ENCODE measurements at regions not wholly inside any gene's neighbourhood (a gene's known extent, or its start where the extent isn't known, plus 50 kb on each side); places are given as distances from the start of the nearest gene placed in this dataset.

DNA sequence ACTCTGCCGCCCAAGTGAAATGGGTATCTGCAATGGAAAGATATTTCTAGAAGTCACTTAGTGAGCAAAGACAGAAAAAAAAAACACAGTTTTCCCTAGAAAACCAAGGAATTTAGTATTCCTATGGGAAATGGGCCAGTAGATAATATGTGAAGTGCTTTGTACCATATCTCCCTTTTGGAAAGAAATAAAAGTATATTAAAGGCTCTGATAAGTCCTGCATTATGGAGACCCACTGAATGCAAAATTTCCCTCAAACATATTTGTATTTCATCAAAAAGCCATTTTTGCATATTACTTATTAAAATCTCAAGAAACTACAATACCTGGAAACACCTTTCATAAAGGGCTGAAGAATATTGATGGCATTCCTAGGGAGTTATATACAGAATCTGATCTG is 51.6 kb upstream of the DYNLRB2 start:
- no peak for DNase-seq

GRCh38 chr16:80488167-80488566 is 52.6 kb upstream of the DYNLRB2 start:
- no peak for DNase-seq

GRCh38 chr16:80480664-80481063 is 60.1 kb upstream of the DYNLRB2 start:
- DNase-seq = no peak

DNA sequence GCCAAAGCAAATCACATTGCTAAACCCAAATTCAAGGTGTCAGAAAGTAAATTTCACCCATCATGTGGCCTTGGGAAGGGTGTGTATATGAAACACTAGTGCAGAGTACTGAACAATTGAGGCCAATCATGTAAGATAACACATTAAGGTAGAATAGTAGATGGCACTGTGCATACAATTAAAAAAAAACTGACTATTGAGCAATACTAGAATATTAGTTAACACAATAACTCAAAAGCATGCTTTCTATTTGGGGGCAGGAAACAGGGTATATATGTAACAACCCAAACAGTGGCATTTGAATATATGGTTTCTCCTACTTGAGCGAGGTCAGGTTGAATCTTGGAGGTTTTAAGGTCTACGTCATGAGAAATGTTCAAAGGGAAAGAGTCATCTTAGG is 63.0 kb upstream of the DYNLRB2 start:
- DNase-seq = no peak

GRCh38 chr16:80468029-80468428 is 72.8 kb upstream of the DYNLRB2 start:
- no peak for DNase-seq

- DNase-seq = peak; percentile 61 to 71
These were observed 74.5 kb upstream of the DYNLRB2 start for GRCh38 chr16:80466024-80466987.

DNA sequence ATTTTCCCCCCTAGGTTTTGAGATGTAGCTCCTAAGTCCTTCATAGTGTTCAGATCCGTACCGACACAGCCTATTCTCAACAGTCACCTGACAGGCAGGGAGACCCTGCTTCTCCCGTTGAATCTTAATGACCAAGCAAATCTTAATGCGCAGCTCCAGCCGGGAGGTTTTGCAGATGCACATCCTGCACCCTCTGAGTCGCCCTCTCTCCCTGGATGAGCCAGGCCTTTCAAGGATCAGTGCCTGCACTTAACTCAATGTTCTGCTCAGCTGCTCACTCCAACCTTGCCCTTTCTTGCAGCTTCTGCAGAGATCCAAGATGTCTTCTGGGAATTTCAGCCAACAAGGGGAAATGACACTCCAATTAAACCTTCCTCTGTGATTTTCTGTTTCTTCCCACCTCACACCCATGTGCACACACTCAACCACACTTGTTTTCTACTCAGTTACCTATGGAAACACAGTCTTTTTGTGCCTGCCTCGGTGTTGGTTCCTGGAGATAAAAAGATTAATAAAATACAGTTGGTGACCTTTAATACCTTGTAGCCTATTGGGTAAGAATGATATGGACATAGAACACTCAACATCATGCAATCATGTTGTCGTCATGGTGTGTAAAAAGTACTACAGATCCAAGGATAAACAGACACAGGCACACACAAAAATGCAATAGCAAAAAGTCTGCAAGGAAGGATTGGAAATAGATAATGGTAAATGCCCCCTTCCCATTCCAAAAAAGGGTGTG is 76.9 kb upstream of the DYNLRB2 start:
- DNase-seq = no peak

- no peak for DNase-seq
These were observed 77.5 kb upstream of the DYNLRB2 start for GRCh38 chr16:80463326-80463725.

- DNase-seq = no peak
These were observed 77.9 kb upstream of the DYNLRB2 start for GRCh38 chr16:80462917-80463316.

DNA sequence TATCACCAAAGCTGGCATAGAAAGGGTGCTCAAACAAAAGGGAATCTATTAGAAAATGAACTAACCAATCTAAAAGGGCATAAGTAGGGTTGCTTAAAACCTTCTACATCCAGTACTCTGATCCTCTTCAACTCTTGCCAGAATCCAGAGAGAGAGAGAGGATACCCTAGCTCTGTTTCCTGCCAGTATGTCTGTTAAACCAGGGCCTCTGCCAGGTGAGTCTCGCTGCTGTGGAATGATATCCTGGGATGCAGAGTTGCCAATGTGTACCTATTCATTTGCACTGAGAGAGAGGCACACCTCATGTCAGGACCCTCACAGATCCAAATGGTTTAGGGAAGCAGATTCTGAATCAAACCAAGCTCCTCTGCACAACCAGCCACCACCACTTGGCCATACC is 79.8 kb upstream of the DYNLRB2 start:
- no peak for DNase-seq

GRCh38 chr16:80459966-80460365 is 80.8 kb upstream of the DYNLRB2 start:
- DNase-seq = no peak

GRCh38 chr16:80459331-80459777 is 81.4 kb upstream of the DYNLRB2 start:
- DNase-seq = no peak

- DNase-seq = no peak
These were observed 82.9 kb upstream of the DYNLRB2 start for GRCh38 chr16:80457871-80458270.

GRCh38 chr16:80454802-80455201 is 86.0 kb upstream of the DYNLRB2 start:
- no peak for DNase-seq

- DNase-seq = no peak
These were observed 91.4 kb upstream of the DYNLRB2 start for GRCh38 chr16:80449392-80449791.

DNA sequence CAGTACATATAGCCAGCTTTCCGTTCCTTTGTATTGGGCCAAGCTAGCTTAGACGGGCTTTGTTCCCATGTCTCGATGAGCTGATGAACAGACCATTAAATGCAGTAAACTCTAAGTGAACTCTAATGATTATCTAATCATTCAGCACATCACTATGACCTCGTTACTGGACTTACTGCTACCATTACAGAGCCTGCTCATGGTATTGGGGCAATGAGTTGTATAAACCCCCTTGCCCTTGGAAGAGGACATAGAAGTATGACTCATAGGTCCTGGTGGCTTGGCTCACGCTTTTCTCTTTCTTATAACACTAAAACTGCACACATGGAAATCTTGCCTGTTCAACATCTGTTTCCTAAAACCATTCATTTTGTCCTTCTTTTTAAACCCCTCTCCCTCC is 93.6 kb upstream of the DYNLRB2 start:
- no peak for DNase-seq

GRCh38 chr16:80442779-80443178 is 98.0 kb upstream of the DYNLRB2 start:
- DNase-seq = no peak

- no peak for DNase-seq
These were observed 98.9 kb upstream of the DYNLRB2 start for GRCh38 chr16:80441935-80442334.

- no peak for DNase-seq
These were observed 100.1 kb upstream of the DYNLRB2 start for GRCh38 chr16:80440667-80441066.

GRCh38 chr16:80437707-80438106 is 103.1 kb upstream of the DYNLRB2 start:
- no peak for DNase-seq

GRCh38 chr16:80436510-80436909 is 104.3 kb upstream of the DYNLRB2 start:
- no peak for DNase-seq

GRCh38 chr16:80433623-80434022 is 107.2 kb upstream of the DYNLRB2 start:
- DNase-seq = no peak

GRCh38 chr16:80427795-80428194 is 113.0 kb upstream of the DYNLRB2 start:
- DNase-seq = no peak

All from Kasumi-1 (cell line).